NCI-H1694 treated with DMSO at 0.1 percent for 48 hours (cell line): ENCODE measurements at regions not wholly inside any gene's neighbourhood (a gene's known extent, or its start where the extent isn't known, plus 50 kb on each side); places are given as distances from the start of the nearest gene placed in this dataset.
"Not testable (repeated sequence)": the region's sequence is repeated elsewhere in the genome, so short reads cannot be mapped to it uniquely, and the experiment has no call there.

Experiments used
- DNase-seq: peaks from one replicate; lab custom pipeline; 2025; lab: John Stamatoyannopoulos, UW

GRCh38 chr4:147160908-147161513 lies 215.3 kb upstream of the TTC29 start:
- peak; percentile 18 for DNase-seq

- DNase-seq, result no peak
These were observed 217.6 kb upstream of the TTC29 start for GRCh38 chr4:147163311-147163710.

GRCh38 chr4:147168200-147168599 lies 222.5 kb upstream of the TTC29 start:
- not testable (repeated sequence) for DNase-seq

GRCh38 chr4:147173322-147173721 lies 227.7 kb upstream of the TTC29 start:
- no peak for DNase-seq

- no peak for DNase-seq
These were observed 228.3 kb upstream of the TTC29 start for GRCh38 chr4:147173797-147174432.

- DNase-seq, result no peak
These were observed 228.9 kb upstream of the TTC29 start for GRCh38 chr4:147174591-147174990.

GRCh38 chr4:147175460-147176025 lies 229.9 kb upstream of the TTC29 start:
- no peak for DNase-seq

- DNase-seq, result no peak
These were observed 236.4 kb upstream of the TTC29 start for GRCh38 chr4:147182041-147182440.

- DNase-seq, result no peak
These were observed 247.0 kb upstream of the TTC29 start for GRCh38 chr4:147192679-147193078.

- no peak for DNase-seq
These were observed 248.4 kb upstream of the TTC29 start for GRCh38 chr4:147194114-147194513.

GRCh38 chr4:147194604-147195003 lies 248.9 kb upstream of the TTC29 start:
- no peak for DNase-seq

GRCh38 chr4:147195386-147195785 lies 249.7 kb upstream of the TTC29 start:
- DNase-seq, result no peak

- no peak for DNase-seq
These were observed 252.9 kb upstream of the TTC29 start for GRCh38 chr4:147198411-147199051.

GRCh38 chr4:147201016-147201415 lies 255.4 kb upstream of the TTC29 start:
- DNase-seq, result no peak

- no peak for DNase-seq
These were observed 261.1 kb upstream of the TTC29 start for GRCh38 chr4:147206807-147207206.

- no peak for DNase-seq
These were observed 262.2 kb upstream of the TTC29 start for GRCh38 chr4:147207911-147208310.

GRCh38 chr4:147217655-147218054 lies 263.2 kb upstream of the EDNRA start:
- DNase-seq, result no peak

GRCh38 chr4:147219145-147219544 lies 261.8 kb upstream of the EDNRA start:
- DNase-seq, result no peak

- DNase-seq, result no peak
These were observed 260.1 kb upstream of the EDNRA start for GRCh38 chr4:147220833-147221232.

- no peak for DNase-seq
These were observed 258.0 kb upstream of the EDNRA start for GRCh38 chr4:147222906-147223305.

- no peak for DNase-seq
These were observed 257.3 kb upstream of the EDNRA start for GRCh38 chr4:147223576-147223975.

- no peak for DNase-seq
These were observed 244.1 kb upstream of the EDNRA start for GRCh38 chr4:147236806-147237205.

GRCh38 chr4:147244786-147245185 lies 236.1 kb upstream of the EDNRA start:
- no peak for DNase-seq
